Suppressor macrophage (primary cell): ENCODE measurements at regions not wholly inside any gene's neighbourhood (a gene's known extent, or its start where the extent isn't known, plus 50 kb on each side); places are given as distances from the start of the nearest gene placed in this dataset.

ENCODE experiments used
- DNase-seq, 4 experiments: peaks; one replicate each; pipeline ENCODE4 v3.0.0-alpha.2; 2020 to 2022

- DNase-seq = no peak
Measured at GRCh38 chr2:204487447-204488229, 57.6 kb upstream of the PARD3B start.

DNA sequence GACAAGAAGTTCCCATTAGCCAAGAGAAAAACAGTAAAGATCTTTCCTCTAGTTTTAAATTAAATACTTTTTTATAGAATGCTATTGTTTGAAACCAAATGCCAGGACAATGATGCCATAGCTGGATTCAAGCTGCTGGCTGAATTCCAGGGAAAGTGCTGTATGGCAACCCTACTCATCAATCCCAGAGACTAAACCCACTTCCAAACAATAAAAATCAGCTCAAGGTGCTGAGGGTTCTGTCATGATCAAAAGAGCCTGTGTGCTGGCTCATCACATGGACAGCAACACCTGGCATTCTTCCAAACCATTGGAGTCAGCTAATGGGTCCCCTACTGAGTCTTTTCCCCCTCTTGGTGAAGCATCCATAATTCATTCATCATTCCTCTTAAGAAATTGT is 53.7 kb upstream of the PARD3B start:
- DNase-seq = no peak

DNA sequence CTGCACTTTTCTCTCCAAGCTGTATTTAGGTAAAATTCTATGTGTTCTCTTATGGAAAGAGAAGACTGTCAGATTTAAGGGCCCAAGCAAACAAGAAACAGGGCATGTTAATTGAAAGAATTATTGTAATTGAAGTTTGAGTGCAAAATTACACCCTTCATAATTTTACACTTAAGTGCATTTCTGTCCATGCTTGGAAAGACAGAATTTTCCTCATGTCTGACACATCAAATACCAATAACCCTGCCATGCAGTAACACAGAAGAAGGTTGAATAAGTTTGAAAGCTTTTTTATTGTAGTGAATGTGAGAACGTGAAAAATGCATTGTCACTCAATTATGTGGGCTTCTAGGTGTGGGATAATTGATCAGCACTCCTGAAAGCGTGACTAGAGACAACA is 52.9 kb upstream of the PARD3B start:
- DNase-seq = no peak

GRCh38 chr2:204494681-204495080 is 50.6 kb upstream of the PARD3B start:
- no peak for DNase-seq

DNA sequence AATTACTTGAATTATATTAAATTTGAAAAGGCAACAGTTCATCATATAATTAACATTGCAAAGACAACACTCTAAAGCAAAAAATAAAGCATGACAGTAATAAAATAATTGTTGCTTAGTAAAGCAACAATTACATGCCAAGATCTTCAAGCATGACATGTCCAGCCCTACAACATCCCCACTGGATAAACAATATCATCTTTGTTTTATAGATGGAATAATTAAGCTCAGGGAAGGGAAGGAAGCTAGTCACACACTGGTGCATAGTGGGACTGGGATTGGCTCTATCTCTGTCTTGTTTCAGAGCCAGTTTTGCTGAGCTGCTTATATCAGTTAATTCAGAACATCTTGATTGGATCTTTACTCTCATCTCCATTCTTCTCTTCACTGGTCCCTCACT is 49.9 kb upstream of the PARD3B start:
- no peak for DNase-seq
